HG02759 (cell line): ENCODE measurements at regions not wholly inside any gene's neighbourhood (a gene's known extent, or its start where the extent isn't known, plus 50 kb on each side); places are given as distances from the start of the nearest gene placed in this dataset.
"Not testable (repeated sequence)": the region's sequence is repeated elsewhere in the genome, so short reads cannot be mapped to it uniquely, and the experiment has no call there.

ENCODE experiments used
- ATAC-seq: cut with Tn5 transposase; IDR thresholded peaks from one replicate; pipeline ENCODE4 v1.9.1; 2021; ENCODE audit warnings: mild to moderate bottlenecking, moderate library complexity; ENCODE audit not compliant: unreplicated experiment

DNA sequence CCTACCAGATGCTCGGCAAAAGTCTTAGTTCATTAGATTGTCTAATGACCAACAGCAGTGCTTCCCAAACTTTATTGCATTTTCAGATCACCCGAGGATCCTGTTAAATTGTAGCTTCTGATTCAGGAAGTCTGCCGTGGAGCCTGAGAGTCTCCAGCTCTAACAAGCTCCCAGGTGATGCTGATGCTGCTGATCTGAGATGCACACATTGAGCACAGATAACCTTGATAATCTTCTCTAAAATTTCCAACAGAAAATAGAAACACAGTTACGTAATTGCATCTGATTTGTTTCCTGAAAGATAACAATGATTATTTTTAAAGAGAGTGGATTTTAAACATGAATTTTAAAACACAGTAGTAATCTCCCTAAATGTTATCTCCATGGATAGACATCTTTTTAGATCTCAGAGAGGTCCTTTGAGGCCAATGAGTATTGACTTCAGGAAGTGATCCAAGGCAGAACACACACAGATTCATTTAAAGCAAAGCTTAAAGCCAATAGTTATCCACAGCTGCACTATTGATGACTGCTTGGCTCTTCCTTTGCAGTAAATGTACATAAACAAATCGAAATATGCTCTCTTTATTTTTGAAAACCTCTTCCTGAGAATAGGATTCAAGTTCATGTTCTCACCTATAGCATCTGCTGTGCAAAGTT is 122.8 kb upstream of the TNPO1 start:
- no peak for ATAC-seq

DNA sequence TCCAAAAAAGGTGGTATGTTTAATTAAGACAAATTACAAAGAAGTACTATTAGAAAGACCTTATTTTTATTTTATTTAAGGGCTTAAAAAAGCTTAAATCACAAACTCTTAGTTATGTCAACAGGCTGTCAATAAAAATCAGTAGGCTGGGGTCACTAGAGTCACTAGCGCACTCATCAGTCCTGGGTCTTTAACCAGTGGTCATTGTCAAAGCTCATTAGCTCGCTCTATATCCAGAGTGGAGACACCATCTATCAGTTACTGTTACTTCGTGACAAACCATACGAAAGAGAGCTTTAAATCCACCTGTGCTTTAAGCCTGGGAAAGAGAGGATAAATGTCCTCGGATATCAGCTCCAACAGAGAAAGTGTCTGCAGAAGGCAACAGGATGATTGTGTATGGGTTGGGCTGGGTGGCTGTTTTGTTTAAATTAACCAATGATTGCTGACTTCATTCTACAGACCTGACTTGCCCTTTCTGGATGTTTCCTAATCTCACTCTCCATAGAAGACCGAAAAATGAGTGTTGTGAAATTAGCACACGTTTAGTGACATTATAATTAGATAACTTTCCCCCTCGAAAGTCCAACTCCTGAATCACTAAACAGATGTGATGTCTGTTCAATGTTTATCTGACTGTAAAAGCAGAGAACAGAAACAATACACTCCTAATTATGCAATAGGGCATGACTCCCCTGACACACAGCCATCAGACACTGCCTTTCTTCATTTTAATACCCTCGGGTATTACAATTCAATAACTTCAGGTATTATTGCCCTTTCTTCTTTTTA is 123.6 kb upstream of the TNPO1 start:
- no peak for ATAC-seq

DNA sequence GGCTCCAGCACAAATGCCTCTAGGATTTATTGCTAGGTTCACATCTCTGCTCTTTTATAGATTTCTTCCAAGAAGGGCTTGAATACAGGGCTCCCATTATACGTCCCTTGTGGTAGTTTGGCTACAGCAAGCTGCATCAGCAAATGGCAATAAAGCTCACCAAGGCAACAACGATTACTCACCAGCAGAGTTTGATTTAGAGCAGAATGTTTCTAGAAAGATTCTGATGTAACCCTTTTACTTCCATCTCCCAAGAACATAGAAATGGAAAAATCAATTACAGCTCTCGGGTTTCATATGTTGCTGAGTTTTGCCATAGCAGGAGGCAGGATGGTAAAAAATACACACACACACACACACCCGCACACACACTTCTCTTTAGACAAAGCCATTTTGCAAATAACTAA is 124.2 kb upstream of the TNPO1 start:
- ATAC-seq, result no peak

DNA sequence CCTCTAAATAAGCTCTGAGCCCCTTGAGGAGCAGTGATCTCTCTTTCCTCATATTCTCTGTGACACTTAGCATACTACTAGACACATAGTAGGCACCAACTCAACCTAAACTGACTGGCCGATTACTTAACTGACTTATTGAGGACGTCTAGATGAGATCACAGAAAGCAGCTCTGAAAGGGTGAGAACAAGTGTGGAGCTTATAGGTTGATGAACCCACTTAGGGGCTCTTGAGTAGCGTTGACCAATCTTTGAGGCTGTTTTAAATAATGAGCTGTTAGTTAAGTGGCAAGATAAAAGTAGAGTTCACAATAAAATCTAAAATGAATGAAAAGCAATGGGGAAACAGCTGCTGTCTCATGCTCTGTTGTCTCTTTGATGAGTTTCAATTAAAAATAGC is 124.7 kb upstream of the TNPO1 start:
- ATAC-seq, result no peak

DNA sequence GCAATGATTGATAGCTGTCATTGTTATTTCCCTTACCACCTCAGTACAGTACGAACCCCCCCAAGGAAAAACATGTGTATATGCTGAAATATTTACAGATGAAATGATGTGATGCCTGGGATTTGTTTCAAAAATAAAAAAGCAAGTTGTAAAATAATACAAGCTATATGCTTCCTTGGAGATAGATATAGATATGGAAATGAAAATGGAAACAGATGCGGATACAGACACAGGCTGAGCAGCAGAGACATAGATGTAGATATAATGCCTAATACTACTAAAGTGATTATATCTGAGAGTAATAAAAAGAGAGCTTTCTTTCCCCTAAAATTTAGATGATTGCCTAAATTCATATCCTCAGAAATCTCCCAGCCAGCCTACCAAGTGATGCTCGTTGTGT is 127.5 kb upstream of the TNPO1 start:
- ATAC-seq, result no peak

DNA sequence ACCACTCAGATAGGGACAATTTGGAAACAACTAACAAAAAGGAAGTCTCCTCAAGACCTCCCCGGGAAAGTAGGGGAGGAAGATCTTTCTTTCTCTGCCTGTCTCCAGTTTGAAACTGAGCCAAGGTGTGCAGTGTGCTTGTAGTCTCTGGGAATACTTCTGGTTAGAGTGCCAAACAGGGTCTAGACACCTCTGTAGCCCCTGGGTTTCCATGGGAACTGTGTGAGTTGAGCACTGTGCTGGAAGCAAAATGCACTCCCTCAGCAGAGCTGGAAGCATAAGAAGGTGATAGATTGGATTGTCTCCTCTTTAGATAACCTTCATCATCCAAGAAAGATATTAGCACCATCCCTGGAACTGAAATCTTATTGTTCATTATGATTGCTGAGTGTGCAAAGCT is 129.2 kb upstream of the TNPO1 start:
- ATAC-seq, result no peak

DNA sequence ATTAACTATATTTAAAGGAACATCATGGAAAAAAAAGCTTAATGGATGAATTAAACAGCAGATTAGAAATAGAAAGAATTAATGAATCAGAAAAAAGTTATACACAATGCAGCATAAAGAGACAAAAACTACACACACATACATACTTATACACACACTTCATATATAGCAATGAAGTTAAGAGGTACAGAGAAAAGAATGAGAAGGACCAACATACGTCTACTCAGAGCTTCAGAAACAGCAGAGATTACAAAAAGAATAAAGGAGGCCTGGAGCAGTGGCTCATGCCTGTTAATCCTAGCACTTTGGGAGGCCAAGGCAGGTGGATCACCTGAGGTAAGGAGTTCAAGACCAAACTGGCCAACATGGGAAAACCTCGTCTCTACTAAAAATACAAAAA is 133.9 kb upstream of the TNPO1 start:
- ATAC-seq, result no peak

DNA sequence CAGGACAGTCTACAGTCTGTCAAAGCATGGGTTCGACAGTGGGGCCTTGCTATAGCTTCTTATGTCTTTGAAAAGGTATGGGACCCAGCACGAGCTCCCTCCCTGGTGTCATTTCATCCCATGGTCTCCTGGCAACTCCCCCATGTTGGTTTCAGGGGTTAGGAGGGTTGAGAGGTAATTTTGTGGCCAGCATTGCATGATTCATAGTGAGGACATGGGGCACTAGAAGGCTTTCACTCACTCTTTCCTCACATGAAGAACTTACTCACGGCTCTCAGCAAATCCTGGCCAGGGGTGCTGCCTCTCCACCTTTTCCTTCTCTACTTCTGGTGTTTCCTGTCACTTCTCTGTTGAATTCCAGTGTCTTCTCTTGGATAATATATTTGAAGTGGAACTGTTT is 134.7 kb upstream of the TNPO1 start:
- ATAC-seq, result no peak

DNA sequence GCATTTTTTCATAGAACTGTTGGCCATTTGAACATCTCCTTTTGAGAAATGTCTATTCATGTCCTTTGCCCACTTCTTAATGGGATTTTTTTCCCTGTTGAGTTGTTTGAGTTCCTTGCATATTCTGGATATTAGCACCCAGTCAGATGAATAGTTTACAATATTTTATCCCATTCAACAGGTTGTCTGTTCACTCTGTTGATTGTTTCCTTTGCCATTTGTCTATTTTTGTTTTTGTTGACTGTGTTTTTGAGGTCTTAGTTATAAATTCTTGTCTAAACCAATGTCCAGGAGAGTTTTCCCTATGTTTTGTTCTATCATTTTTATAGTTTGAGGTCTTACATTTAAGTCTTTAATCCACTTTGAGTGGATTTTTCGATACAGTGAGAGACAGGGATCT is 139.0 kb upstream of the TNPO1 start:
- no peak for ATAC-seq

DNA sequence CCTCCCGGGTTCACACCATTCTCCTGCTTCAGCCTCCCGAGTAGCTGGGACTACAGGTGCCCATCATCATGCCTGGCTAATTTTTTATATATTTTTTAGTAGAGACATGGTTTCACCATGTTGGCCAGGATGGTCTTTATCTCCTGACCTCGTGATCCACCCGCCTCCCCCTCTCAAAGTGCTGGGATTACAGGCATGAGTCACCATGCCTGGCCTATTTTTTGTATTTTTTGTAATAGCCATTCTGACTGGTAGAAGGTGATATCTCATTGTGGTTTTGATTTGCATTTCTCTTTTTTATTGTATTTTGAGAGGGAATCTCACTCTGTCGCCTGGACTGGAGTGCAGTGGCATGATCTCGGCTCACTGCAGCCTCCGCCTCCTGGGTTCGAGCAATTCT is 139.6 kb upstream of the TNPO1 start:
- ATAC-seq, result not testable (repeated sequence)

DNA sequence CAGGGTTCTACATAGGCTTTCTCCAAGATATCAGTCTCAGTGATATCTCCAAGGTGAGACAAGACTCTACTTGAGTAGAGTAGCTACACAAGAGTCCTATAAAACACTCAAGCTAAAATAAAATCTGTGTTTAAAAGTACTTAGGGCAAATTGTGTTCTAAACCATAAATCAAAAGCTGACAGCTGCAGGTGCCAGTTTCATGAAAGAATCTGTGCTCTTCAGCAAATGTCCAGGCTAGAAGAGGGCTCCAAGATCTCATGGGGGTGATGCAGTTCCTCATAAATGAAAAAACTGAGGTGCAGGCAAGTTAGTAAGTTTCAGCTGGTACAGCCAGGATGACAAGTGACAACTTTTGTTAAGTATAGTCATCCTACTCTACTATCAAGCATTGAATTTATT is 142.8 kb upstream of the TNPO1 start:
- ATAC-seq, result no peak

DNA sequence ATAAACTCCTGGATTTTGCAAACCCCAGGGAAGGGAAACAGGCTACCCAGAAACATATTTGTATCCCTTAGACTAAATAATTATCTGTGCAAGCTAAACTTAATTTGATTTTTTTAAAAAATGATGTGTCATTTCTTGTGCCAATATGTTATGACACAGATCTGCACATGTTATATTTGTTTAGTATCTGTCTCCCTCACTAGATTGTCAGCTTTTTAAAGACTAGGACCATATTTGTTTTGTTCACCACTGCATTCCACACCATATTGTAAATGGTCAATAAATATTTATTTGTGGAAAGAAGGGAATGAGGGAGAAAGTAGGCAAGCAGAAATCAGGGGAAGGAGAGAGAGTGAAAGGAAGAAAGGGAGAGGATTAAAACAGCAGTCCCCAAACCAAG is 143.3 kb upstream of the TNPO1 start:
- ATAC-seq, result no peak

DNA sequence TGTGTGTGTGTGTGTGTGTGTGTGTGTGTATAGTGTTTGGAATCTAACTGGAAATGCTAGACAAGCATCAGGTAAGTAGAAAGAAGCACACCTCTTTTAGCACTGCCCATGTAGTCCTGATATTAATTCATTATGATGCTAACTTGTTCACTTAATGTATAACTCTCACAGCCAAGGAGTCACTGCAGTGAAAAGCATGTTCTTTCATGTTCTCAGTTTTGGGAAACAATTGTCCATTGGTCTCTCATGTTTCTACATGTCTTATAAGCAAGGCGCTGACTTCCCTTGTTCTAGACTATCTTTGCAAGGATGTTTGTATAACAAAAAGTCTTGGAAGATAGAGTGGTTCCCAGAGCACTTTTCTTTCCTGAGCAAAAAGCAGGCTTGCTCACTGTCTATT is 148.8 kb upstream of the TNPO1 start:
- ATAC-seq, result no peak

DNA sequence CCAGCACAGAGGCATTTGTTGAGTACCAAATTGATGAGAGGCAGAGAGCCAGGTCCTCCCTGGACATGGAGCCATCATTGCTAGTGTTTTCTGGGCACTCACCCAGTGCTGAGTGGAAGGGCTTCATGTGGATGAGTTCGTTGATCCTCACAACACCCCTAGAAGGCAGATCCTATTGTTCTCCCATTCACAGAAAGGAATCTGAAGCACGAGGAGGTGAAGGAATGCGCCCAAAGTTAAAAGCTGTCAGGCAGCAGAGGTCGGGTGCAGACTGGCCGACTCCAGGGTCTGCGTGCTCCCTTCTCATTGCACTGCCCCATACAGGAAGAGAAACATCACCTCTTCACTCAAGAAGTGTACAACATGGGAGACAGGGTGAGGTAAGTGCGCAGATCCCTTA is 153.5 kb upstream of the TNPO1 start:
- ATAC-seq, result no peak

DNA sequence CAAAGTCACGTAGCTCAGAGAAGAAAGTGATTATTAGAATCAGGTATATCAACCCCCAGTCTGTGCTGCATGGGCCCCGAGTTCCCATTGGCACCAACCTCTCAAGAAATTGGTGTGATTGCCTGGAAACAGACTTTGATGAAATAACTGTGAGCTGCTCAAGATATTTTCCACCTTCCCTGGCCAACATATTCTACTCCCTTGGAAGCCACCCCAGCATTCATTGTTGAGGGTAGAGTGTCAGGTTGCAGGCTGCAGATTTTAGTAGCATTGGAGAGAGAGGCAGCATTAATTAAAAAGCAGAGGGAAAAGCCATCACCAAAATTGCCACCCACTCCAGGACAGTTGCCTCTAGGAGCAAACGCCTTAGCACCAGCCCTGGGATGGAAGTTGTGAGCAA is 154.2 kb upstream of the TNPO1 start:
- no peak for ATAC-seq

DNA sequence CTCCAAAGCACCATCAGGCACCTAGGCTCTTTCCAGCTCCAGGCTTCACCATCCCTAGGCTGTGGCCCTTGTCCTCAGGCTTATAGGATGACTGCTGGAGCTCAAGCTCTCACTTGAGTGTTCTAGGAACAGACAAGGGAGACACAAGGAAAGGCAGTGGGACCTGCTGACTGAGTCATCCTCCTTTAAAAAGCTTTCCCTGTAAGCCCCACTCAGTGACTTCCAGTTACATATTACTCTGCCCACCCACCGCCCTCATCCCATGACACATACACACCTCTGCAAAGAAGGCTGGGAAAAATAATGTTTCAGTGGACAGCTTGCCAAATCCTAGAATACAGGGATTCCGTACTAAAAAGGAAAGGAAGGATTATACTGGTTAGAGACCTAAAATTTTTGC is 154.2 kb upstream of the ZNF366 start:
- no peak for ATAC-seq

DNA sequence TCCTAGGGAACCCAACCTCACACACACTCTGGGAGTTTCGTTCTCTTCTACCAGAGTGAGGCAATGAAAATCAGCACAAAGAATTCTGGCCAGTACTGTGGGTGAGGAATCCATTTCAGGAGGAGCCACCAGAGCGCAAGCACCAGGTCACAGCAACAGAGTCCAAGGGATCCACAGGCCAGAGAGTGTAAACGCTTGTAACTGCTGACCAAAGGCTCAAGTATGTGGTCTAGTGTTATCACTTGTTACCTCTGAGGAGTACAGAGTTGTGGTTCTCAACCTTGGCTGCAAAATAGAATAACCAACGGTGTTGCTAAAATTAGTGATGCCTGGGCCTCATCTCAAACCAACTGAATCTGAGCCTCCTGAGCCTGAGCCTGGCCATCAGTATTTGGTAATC is 152.5 kb upstream of the ZNF366 start:
- no peak for ATAC-seq

DNA sequence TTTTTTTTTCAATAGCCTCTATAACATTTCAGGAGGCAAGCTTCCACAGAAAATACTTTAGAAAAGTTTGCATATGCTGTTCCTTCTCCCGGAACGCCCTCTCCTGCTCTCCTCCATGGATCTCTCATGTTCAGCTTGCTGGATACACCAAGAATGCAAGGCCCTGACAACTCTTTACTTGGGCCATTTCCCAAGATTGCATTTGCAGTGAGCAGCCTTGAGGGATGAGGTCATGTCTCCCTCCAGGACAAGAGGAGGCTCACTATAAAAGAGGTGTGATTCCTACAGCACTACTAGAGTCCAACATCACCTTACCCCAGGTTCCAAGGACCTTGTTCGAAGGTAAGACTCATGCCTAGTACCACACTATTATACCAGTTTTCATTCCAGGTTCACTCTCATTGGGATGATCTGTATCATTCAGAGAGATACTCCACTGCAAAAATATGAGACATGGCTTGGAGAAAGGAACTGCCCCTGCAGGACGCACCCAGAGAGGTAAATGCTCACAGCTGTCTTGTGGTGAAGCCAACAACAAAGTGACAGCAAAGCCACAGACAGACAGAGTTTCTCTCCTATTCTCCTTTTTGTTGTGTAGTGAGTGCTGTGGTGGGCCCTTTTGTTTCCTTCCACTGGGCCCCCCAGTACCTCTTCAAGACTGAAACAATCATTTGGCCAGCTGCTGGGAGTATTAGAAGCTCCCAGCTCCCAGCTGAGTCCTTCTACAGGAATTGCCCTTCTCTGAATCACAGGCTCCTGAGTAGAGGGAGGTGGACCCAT is 151.7 kb upstream of the ZNF366 start:
- no peak for ATAC-seq

DNA sequence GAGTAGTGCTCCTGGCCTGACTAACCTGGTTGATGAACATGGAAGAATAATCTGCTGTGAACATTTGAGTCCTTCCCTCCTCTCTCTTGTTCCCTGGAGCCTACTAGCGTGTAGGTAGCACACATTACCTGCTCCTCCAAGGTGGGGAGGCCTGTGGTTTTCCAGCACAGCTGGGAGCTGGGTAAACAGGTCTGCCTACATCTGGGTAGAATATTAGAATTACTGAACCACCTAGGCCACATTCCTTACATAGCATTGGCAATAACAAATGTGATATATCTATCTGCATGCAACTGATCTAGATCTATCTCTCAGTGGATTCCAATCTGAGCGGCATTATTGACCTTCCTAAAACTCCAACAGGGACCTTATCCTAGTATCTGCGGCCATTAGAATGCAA is 151.0 kb upstream of the ZNF366 start:
- ATAC-seq, result no peak

DNA sequence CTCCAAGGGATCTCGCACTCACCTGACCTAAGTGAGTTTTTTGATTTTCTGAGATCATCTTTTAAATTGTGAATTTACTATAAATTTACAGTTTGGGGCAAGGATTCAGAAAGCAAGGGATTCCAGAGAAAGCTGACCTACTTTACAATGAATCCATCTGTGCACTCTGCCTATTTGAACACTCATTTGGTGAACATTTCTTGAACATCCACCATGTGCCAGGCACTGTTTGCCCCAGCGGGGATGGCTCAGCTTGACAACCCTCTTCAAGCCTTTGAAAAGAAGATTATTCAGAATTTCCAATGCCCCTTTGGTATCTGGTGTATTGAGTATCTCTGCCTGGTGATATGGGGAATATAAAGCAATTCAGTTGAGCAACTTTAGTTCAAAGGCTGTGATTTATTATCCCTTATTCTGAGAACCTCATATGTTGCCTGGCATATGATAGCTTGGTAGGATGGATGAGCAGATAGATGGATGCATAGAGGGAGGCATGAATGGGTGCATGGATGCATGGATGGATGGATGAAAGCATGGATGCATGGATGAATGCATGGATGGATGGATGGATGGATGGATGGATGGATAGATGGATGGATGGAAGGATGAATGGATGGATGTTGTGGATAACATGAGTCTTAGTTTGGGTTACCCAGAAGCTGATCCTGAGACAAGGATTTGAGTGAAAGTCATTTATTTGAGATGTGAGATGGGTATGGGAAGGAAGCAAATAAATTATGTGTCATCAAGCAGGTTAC is 149.7 kb upstream of the ZNF366 start:
- ATAC-seq, result no peak

DNA sequence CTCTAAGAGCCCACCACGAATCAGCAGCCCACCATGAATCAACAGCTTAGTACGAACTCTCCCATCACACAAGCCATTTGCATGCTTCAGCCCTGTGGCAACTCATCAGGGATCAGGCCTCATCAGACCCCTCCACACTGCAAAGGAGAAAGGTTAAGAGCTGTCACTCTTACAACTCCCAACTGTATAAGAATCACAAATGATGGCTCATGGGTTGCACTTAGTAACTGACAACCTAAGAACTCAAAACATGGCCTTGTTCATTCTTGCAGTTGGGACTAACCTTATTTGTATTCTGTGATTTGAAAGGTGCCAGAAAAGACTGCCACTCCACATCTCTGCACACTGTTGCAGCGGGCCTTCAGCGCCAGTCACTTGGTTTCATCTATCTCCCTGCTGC is 149.1 kb upstream of the ZNF366 start:
- ATAC-seq, result no peak
